MV-4-11 (cell line): ENCODE measurements at regions not wholly inside any gene's neighbourhood (a gene's known extent, or its start where the extent isn't known, plus 50 kb on each side); places are given as distances from the start of the nearest gene placed in this dataset.

Source experiments
- DNase-seq: peaks from one replicate; lab custom pipeline; 2025; lab: John Stamatoyannopoulos, UW

DNA sequence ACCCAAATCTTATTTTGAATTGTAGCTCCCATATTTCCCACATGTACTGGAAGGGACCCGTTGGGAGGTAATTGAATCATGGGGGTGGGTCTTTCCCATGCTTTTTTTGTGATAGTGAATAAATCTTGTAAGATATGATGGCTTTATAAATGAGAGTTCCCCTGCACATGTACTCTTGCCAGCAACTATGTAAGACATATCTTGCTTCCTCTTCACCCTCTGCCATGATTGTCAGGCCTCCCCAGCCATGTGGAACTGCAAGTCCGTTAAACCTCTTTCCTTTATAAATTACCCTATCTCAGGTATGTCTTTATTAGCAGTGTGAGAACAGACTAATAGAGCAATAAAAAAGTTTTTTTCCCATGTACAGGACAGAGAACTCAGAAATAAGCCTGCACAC, 468.4 kb upstream of the SPHKAP start:
- no peak for DNase-seq

DNA sequence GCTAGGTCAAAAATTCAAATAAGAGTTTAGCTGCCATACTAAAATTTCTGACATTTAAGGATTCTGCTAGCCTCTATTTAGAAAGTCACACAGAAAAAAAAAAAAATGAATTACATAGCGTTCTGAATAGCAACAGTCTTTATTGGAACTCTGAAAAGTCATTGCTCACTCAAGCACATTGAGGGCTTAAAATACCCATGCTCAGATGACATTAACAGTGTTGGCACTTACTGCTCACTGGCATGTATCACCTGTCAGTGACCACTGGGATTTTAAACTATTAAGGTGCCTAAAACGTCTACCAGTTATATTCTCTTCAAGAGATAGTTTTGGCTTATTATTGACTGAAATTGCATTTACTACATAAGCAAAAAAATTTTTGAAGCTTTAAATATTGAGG, 468.0 kb upstream of the SPHKAP start:
- no peak for DNase-seq

DNA sequence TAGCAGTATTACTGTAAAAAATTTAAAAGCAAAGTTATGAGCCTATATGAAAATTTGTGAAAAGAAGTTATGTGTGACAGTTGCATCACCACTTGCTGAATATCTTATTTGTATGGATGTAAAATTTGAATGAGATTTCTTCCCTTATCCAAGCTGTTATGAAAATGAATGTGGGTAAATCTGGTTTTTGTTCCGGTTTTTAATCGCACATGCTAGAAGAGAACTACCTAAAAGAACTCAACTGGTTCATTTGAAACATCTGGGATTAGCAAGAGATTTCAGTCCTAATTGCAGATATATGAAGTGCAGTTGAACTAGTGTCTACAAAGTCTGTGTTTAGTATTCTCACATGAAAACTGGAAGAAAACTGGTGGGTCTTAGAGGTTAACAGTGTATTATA, 467.1 kb upstream of the SPHKAP start:
- DNase-seq: no peak

DNA sequence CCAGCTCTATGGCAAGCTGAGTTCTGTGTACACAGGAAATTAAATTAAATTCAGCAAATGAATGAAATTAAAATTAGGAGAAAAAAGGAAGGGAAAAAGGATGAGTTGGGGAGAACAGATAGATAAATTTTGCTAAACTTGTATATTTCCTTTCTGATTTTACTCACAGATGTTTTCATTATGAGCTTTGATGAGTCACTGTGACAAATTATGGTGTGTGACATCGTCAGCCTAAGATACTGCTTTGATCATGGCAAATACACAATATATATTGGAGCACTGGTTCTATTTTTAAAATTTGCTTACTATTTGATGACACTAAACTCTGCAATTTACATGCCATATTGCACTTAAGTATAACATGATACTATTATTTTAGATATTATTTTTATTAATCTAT, 464.6 kb upstream of the SPHKAP start:
- DNase-seq: no peak

DNA sequence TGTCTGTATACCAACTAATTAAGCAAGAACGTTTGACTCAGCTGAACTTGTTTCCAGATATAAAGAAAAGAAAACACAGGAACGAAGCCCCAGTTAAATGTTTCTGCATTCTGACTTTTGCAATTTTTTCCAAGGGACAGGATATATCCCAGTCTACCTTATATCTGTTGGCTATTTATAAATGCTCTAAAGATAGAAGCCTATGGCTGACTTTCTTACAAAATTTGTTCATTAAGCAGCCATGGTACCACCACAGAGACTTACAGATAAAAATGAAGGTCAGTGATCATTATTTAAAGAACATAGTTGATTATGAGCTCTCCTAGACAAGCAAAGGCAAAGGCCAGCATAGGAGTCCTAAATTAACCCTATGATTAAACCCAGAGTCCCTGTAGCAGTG, 462.7 kb upstream of the SPHKAP start:
- DNase-seq: no peak

DNA sequence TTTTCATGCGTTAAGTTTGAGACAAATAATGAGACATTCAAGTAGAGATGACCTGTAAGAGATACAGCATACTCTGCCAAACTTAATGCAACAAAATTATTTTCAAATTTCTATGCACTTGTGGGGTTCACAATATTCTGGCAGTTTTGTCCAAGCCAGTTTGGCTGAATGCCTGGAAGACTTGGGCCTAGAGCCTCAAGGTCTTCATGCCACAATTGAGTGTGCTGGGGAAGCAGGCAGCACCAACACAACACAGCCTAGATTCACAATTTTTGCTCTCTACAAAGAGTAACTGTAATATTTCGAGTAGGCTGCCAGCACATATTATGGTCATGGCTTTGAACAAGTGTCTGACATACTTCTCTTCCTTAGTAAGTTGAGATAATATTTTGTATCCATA, 461.4 kb upstream of the SPHKAP start:
- no peak for DNase-seq

DNA sequence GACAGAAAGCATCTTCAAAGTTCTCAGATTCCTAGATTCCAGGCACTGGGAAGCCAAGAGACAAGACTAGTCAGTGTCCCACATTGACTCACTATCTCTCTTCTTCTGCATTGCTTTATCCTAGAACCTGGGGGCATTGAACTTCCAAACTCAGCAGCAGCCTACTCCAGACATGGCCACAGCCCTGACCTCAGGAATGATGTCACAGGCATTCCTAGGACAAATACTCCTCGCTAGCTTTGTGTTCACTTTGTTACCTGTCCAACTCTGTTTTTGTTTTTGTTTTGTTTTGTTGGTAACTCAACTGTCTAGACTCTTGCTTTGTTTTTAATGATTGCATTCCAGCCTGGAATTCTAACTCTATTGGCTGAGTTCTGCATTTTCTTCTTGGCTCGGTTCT, 449.3 kb upstream of the SPHKAP start:
- no peak for DNase-seq

DNA sequence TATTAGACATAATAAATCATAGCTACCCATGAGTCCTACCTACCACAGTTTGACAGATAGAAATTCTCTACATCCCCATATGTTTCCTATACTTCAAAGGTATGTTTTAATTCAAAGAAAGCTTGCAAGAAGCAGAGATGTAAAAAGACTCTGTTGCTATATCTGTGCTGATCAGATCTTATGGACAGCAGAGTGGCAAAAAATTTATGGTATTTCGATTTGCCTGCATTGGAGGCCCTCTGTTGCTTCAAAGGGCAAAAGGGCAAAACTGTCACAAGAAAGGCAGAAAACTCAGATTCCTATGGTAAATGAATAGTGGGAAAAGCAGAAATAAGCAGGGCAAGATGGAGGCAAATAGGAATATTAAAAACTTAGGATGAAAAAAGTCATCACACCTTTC, 447.8 kb upstream of the SPHKAP start:
- DNase-seq: no peak

DNA sequence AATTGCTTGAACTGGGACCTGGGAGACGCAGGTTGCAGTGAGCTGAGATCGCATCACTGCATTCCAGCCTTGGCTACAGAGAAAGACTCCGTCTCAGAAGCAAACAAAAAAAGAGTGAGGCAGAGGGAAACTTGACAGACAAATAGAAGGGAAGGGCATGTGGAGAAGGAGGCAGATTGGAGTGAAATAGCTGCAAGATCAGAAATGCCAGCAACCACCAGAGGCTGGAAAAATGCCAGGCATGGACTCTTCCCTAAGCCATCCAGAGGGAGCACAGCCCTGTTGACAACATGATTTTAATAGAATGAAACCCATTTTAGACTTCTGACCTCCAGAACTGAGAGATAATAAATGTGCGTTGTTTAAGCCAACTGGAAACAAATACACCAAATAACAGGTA, 447.2 kb upstream of the SPHKAP start:
- no peak for DNase-seq

DNA sequence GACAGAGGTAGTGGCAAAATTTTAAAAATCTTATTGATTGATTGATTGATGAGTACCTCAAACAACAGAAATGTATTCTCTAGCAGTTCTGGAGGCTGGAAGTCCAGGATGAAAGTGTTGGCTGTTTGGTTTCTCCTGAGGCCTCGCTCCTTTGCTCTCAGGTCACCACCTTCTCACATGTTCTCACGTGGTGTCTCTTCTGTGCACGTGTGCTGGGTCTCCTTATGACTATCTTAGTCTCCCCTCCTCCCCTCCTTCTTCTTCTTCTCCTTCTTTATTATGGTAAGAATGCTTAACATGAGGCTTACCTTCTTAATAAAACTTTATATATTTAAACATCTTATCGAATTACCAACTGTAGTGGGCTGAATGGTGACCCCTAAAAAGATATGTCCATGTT, 446.0 kb upstream of the SPHKAP start:
- no peak for DNase-seq

DNA sequence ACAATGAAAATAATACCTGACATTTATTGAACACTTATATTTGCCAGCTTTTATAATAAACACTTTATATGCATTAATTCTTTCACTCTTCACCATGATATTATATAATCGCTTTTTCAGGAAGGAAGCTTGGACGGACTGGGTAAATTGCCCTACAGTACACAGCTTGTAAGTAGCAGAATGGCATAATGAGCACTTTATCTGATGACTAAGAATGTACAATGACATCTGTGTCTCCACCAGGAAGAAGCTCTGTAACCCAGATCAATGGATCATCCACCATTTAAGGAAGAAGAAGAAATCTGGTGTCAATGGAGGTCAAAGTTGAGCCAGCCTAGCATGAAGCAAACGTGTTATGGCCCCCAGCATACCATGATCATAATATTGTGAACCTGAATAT, 444.0 kb upstream of the SPHKAP start:
- no peak for DNase-seq

DNA sequence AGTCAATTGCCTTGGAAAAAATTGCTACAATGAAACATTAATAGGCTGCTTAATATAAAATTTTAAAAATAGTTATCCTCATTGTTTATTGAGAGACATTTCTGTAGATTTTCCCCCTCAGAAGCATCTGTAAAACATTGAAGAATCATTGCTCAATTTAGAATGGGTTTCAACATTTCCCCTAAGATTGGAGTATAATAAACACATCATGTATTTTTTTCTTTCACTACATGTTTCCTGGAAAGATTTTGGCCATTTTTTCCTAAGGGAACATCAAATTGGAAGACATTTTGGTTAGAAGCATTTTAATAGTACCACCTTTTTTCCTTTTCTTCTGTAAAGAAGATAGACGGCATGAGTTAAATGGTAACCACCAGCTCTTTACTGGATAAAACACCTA, 443.2 kb upstream of the SPHKAP start:
- no peak for DNase-seq

DNA sequence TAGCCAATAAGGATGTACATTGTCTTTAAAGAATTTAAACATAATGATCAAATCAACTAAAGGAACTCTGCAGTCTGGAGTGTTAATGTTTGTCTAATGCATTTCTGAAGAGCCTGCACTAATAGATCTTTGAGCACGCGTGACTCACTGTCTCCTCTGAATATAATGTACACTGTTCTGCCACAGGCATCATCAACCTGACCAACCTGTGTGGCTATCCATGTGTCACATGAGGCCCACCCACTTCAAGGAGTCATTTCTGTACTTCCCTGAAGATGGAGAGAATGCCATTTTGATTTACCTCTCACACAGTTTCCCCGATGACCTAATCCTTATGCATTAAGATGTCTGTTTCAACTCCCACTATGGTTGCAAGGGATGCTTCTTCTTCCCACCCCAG, 434.0 kb upstream of the SPHKAP start:
- DNase-seq: no peak

DNA sequence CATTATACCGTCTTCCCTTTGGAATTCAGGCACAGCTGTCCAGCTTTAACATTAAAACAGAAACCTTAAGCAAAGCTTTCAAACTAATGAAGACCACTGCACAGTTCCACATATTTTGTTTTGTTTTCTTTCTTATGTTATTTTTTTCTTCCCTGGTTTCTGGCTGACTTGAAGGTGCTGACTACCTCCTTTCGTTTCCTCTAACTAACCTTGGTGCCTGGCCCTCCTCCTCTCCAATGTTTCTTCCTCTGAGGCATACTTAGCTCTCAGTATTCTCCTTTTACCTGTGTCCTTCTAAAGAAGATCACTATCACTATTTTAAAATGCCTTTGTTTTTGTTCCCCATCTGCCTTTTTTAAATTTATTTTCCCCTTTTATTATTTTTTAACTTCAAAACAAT, 433.3 kb upstream of the SPHKAP start:
- DNase-seq: no peak

DNA sequence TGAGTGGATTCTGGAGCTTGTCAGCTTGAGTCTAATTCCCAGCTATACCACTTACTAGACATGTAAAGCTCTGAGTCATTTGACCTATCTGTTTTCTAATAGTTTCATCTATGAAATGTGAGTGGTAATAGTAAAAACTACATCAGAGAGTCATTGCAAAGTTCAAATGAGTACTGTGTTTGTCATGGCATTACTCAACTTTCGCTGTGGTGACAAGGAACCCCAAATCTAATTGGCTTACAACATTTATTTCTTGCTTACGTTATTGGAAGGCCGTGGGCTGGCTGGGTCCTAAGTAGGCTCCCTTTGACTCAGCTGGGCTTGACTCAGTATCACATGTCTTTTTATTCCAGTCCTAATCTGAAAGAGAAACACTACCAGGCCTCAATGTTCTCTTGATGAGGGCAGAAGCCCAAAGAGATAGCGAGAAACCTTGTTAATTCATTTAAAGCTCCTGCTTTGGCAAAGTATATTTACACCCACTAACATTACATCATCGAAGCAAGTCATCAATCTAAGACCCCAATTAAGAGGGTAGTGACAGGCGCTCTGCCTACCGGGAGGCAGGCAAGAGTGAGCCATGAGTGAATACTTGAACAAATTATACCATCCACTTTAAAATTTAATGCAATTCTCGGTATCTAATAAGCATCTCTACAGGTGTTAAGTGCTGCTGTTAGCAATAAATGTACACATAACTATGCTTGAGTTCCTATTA, 431.8 kb upstream of the SPHKAP start:
- no peak for DNase-seq

DNA sequence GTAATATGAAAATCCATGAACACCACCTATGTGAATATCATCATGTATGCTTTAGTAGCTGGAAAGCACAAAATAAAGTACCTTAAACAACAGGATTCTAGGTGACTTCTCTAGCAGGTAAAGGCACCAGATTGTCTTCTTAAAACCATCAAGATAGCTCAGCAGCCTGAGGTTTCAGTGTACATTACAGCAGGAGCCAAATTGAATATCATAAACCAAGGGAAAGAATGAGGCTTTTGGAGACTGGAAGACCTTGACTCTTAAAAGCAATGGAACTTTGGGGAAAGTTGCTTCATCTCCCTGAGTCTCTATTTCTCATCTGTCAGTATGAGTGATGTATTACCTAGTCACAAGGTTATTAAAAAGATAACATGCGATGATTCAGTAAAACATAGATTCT, 429.7 kb upstream of the SPHKAP start:
- DNase-seq: no peak

DNA sequence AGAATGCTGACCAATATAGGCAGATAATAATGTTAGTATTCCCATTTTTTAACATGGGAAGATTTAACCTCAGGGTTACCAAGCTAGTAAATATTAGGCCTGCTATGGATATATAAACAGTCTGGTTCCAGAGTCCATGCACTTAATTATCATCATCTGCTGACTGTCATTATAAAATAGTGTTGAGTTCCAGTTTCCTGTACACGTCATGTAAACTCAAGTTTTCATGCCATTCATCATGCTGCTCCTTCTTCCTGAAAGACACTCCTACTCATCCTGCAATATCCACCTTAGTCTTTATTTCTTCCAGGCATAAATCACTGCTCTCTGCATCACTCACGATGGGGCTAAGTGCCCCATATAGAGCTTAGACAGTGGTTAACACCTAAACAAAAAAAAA, 420.8 kb upstream of the SPHKAP start:
- DNase-seq: no peak

DNA sequence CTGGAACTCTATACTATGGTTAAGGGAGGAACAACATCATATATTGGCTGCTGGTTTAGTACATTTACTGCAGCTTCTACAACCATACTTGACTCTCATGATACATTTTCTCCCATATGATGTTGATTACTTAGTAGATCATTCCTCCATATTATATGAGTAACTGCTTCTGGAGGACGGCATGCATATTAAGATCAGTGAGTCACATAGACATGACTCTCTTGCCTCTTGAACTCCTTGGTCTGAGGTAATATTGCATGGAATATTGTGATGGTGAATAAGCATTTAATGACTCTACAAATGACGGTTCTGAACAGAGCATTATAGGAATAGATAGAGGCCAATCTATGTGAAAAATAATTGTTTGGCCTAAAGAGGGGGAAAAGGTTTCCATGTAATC, 418.8 kb upstream of the SPHKAP start:
- DNase-seq: no peak

DNA sequence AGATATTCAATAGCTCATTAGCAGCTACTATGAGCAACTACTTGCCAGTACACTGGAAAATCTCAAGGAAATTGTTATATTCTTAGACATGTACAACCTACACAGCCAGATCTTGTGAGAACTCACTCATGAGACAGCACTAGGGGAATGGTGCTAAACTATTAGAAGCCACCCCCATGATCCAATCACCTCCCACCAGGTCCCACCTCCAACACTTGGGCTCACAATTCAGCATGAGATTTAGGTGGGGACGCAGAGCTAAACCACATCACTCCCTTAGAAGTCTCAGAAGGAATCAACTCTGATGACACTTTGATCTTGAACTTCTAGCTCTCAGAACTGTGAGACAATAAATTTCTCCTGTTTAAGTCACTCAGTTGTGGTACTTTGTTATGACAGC, 418.3 kb upstream of the SPHKAP start:
- DNase-seq: no peak

DNA sequence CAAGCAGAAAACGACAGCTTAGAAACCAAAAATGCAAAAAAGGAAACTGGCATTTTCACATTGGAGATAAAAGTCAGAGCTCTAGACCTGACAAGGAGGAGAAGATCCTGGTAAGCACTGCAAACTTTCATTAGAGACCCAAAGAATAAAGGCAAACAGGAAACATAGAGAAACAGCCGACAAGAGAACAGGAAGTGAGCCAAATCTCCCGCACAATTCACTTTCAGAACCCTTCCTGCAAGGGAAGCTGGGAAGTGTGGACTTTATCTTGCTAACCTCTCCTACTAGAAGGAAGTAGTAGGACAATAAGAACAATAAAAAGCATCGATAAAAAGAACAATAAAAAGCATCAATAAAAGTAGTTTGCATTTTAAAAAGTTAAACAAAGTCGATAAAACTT, 417.8 kb upstream of the SPHKAP start:
- peak; percentile 27 for DNase-seq

DNA sequence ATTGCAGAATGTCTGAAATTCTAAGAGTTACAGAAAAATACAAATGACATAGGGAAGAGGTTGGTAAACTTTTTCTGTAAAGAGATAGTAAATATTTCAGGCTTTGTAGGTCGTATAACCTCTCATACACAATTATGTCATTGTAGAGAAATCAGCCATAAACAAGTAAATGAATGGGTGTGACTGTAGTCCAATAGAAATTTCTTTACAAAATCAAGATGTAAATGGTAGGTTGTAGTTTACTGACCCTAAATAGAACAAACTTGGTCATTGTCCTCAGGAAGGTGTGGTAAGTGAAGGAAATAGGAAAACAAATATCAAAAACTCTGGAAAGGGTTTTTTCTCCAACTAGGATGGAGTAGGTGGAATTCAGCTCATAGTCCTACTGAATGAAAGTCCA, 415.5 kb upstream of the SPHKAP start:
- DNase-seq: no peak

DNA sequence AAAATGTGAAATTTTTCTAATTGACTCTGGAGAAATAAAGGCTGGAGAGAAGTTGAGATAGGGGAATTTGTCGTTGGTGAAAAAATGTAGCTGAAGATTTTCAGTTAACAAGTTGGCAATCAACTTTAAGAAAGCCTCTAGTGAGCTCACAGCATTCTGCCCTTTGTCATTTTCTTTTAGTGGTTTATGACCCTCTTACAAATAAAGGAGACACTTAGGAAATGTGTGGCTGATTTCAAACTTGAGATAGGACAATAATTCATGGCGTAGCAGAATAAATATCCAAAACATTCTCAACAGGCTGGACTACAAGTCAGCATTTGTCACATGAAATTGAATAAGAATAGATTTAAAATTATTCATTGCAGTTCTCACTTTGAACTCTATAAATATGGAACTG, 412.5 kb upstream of the SPHKAP start:
- DNase-seq: no peak

DNA sequence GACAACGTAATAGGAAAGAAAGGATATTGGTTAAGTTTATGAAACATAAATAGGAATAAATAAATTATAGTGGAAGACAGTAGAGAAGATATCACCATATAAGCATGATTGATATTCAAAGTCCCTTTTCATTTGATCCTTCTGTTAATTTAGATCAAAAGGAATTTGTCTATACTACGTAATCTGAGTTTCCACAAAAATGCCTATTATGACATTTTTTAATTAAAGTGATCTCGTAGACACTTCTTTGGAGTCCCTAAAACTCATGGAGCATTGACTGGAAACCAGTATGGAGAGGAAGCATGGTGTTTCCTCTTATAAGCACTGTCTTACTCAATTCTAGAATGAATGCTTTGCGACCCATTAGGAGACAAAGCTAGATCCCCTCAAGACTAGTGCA, 411.4 kb upstream of the SPHKAP start:
- no peak for DNase-seq

DNA sequence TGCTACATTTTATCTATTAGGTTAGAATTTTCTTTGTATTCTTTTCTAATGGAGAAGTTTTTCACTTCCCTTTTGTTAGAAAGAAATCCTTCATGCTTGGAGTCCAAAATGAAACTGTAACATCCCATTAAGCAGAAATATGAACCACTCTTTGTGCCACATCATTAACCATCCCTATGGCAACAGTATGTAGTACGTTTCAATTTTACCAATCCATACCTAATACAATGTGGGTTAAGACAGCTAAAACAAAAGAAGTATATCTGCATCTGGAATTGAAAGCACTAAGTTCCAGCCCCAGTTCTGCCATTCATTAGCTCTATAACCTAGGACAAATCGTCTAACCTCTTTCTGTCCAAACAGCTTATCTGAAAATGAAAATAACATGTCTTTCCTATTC, 409.2 kb upstream of the SPHKAP start:
- DNase-seq: no peak

DNA sequence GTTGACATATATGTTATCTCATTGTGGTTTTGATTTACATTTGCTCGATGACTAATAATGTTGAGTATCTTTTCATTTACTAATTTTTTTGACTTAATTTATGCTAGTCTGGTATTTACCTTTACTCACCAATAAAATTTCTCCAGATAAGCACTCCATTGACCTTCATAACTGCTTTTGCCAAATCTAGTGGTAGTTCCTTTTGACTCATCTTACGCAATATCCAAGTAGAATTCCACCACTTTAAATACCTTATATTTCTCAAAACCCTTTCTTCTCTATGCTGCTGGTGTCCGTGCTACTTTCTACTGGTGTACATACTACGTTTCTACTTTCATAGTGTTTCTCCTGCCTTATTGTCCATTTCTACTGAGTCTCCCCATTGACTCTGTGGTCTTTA, 407.6 kb upstream of the SPHKAP start:
- no peak for DNase-seq
